HG03558 (cell line): ENCODE measurements at regions not wholly inside any gene's neighbourhood (a gene's known extent, or its start where the extent isn't known, plus 50 kb on each side); places are given as distances from the start of the nearest gene placed in this dataset.
A peak's percentile ranks its signal among the peaks of the same experiment; 100 is the strongest.

Source experiments
- ATAC-seq: cut with Tn5 transposase; IDR thresholded peaks from one replicate; pipeline ENCODE4 v1.9.1; 2021; ENCODE audit warnings: moderate number of reproducible peaks; ENCODE audit not compliant: unreplicated experiment; ENCODE audit errors: extremely low read depth

DNA sequence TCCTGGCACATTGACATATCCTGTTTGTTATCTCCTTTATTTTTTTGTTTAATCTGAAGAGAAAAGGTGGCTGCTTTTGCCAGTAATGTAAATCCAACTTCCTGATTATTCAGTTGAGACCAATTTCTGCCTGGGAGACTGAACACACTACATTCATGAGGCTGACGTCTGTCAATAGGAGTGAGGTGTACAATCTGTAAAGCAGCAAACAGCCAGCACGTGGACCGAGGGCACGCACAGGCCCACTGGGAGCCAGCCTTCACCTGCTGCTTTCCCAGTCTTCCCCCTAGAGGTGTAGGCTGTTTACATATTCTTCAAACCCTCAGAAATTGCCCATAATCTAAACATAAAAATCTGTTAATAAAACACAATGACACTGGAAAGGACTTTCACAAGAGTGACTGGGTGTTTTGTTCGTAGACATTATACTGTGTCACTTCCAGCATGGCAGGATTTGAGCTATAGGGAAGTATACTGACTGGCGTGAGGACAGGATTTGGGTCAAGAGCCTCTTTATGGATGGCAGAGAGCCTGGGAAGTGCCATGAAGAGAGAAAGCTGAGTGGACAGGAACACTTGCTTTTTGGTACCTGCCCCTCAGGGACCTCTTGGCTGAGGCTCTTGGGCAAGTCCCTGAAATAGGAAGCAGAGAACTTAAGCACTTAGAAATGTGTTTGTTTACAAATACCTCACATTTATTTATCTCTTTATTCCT, 552.9 kb upstream of the CAMK1G start:
- no peak for ATAC-seq

DNA sequence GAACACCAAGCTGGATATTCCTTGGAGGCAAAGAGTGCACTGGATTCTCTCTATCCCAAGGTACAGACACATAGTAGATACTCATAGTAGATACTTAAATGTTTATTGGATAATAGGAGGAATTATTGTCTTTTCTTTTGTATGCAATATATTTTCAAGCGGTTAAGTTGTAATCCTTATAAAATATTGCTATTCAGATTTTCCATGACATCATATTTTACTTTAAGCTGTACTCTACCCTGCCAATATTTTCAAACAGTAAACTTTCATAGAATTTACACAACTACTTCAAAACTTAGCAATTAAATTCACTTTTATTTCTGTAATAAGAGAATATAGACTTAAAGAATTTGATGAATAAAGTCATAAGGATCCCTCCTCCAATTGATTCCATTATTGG, 546.5 kb upstream of the CAMK1G start:
- ATAC-seq: no peak

- ATAC-seq: no peak
These were observed 545.2 kb upstream of the CAMK1G start for GRCh38 chr1:209038316-209038715.

GRCh38 chr1:209038735-209039134, 544.8 kb upstream of the CAMK1G start:
- no peak for ATAC-seq

DNA sequence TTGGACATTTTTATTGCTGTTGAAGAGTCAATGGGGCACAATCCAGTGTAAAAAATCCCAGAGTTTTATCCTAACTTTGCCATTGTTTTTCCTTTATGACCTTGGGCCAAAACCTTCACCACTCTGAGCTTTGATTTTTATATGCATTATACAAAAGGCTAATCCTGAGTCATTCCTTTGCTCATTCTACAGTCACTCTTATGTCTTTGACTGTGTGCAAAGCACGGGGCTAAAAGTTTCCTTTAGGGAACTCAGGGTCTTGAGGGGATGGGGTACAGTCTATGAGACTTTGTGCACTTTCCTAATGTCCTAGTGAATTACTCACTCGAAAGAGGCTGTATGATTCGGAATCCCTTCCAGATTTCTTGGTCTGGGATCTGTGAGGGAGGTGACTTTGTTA, 543.2 kb upstream of the CAMK1G start:
- ATAC-seq: no peak

DNA sequence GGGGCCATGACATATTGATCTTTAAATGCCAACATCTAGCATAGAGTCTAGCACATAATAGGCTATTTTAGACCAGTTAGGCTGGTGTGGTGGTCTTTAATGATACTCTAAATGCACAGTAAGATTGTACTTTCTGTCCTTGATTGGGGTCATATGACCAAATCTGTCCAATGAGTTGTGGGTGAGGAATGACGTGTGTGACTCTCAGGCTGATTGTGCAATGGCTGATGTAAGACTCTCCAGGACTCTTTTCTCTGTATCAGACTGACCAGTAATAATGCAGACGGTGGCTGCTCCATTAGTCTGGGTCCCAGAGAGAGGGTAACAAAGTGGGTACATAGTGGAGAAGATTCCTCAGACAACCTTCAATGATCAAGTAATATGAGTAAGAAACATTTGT, 541.6 kb upstream of the CAMK1G start:
- no peak for ATAC-seq

DNA sequence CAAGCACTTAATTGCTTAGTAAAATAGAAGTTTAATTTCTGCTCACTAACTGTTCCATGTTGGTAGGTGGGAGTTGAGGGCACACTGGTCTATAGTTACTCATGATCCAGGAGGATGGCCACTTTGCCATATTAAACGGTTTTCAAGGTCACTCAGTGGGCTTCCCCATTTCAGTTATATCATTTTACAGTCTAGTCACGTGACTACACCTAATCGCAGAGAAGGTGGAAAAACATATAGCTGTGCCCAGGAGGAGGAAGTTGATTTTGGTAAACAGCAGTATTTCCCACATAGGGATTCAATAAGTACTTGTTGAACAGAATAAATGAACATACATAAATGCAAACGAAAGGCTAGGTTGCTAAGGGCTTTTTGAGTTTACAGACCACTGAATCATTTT, 541.1 kb upstream of the CAMK1G start:
- ATAC-seq: no peak

DNA sequence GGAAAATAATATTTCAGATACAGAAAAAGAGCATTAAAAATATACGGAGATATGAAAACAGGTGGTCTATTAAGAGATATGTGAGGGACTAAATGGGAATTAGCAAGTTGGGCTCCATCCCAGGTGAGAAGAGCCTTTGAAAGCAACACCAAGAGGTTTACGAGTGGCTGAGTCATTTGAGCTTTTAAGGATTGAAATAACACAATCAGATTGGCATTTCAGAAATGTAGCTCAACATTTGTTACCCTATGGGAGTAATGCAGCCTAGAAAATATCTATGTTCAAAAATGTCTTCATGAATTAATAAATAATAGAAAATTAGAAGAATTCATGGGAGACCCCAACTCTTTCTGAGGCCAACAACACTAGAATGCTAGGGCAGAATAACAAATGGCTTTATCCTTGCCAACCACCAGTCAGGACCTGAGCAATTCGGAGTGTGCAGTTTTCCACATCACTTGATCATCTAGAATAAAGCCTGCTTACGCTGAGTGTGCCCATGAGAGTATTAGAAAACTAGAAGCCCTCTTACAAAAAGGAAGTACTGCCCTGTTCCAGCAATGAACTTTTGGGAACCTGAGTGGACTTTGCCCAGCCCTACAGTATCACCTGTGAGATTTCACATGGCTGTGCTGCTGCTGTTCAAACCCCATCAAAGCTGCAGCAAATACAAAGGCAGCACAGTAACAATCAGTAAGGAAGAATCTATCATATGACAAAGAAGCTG, 538.0 kb upstream of the CAMK1G start:
- no peak for ATAC-seq

- ATAC-seq: no peak
These were observed 537.5 kb upstream of the CAMK1G start for GRCh38 chr1:209046058-209046417.

DNA sequence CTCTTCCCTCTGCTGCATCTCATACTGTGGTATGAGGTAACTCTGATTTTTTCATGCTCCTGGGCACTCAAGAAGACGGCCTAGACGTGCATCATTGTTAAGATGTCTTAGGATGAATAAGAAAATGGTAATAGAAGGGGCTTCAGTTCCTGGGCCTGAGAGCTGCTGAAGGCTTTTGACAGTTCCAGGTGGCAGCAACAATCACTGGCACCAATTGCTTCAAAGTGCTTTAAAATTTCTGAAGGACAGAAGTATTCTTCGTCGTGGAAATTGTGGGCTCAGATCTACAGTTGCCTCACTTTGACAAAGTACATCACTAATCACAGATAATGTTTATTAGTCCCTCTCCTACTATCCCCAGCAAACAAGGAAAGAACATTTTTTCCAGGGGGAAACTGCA, 536.6 kb upstream of the CAMK1G start:
- ATAC-seq: no peak

DNA sequence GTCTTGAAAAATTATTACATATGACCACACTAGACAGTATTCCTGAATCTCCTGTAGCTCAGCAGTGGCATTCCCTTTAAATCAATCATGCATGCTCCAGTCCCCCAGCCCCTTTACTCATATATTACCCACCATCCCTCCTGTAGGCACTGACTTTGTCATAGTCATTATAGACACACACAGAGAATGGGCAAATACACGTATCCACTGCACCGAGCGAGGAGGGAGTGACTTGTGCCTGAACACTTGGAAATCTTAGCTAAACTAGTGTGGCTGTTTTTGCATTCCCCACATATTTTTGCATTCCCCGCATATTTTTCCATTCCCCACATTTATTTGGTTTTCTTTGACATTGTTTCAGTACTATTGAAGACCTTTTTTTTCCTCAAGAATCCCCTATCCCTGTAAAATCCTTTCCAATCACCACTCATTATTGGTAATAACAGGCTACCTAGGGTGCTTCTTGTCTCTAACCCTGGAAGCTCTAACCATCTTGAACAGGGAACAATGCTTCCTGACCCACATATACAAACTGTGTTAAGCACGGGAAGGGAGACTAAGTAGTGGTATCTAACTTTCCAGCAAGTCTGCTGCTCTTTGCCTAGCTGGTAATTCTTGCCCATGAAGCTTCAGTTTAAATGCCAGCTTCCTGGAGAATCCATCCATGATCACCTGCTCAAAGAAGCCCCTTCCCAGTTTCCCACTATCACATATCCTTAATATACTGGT, 534.4 kb upstream of the CAMK1G start:
- no peak for ATAC-seq

- no peak for ATAC-seq
These were observed 531.9 kb upstream of the CAMK1G start for GRCh38 chr1:209051570-209051969.

DNA sequence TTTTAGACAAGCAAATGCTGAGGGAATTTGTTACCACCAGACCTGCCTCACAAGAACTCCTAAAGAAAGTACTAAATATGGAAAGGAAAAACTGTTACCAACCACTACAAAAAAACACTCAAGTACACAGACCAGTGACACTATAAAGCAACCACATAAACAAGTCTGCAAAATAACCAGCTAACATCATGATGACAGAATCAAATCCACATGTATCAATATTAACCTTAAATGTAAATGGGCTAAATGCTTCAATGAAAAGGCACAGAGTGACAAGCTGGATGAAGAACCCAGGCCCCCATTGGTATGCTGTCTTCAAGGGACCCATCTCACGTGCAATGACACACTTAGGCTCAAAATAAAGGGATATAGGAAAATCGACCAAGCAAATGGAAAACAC, 529.9 kb upstream of the CAMK1G start:
- no peak for ATAC-seq

GRCh38 chr1:209057083-209057482, 526.4 kb upstream of the CAMK1G start:
- no peak for ATAC-seq

DNA sequence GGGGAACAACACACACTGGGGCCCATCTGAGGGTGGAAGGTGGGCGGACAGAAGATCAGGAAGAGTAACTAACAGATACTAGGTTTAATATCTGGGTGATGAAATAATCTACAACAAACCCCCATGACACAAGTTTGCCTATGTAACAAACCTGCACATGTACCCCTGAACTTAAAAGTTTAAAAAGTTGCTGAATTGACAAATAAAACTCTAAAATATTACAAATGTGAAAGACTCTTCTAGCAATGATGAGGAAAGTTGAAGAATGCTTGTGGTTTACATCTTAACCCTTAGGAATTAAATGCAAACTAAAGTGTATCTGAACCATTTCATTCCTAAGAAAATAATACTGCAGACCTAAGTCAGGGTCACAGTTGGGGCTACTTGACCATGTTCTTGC, 525.6 kb upstream of the CAMK1G start:
- ATAC-seq: no peak

- no peak for ATAC-seq
These were observed 524.1 kb upstream of the CAMK1G start for GRCh38 chr1:209059376-209059775.

- ATAC-seq: no peak
These were observed 523.5 kb upstream of the CAMK1G start for GRCh38 chr1:209059981-209060380.

DNA sequence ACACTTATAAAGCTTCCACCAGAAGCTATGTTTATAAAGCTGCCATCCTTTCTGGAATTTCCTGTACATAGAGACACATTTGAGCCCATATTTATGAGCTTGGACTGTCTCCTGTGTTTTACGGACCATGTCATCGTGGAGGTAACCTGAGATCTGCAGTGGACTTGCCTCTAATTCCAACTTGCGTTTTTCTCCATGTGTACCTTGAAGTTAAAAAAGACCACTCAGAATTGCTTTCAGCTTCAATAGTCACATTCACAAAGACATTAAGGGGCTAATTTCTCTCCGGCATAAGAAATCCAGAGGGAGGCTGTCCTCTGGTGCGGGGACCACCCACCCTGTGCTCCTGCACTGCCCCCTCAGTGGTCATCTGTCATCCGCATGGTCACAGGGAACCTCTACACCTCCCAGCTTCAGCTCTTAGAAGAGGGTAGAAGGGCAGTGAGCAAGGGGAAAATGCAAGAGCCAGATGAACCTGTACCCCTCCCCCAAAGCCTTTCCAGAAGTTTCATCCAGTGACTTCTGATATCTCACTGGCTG, 521.4 kb upstream of the CAMK1G start:
- ATAC-seq: no peak

DNA sequence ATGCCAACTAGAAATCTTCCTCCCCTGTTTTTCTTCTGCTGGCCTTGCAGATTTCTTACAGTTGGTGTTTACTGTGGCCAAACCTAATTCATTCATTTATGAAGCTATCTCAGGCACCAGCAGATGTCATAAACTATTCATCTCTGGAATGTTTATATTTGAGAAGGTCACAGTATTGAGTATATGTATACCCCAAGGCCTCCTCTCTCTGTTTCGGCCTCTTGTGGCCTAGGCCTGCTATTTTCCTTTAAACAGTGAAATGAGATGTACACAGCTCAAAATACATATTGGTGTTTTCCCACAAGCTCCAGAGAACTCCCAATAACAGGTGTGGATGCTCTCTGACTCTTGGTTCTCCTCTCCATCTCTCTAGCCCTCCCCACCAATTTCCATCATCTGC, 520.7 kb upstream of the CAMK1G start:
- peak; percentile 80 for ATAC-seq

- ATAC-seq: no peak
These were observed 519.5 kb upstream of the CAMK1G start for GRCh38 chr1:209063767-209064659.
